GM20000 (cell line): ENCODE measurements at regions not wholly inside any gene's neighbourhood (a gene's known extent, or its start where the extent isn't known, plus 50 kb on each side); places are given as distances from the start of the nearest gene placed in this dataset.
"Not testable (repeated sequence)": the region's sequence is repeated elsewhere in the genome, so short reads cannot be mapped to it uniquely, and the experiment has no call there.

Experiments used
- DNase-seq: peaks from one replicate; pipeline ENCODE4 v3.0.0; 2012; ENCODE audit warnings: low spot score
- CTCF ChIP-seq: IDR thresholded peaks from 2 replicates; pipeline ENCODE4 v1.5.1; 2012; ENCODE audit warnings: mild to moderate bottlenecking, control low read depth; ENCODE audit errors: extremely low read depth, missing control alignments

- DNase-seq, result no peak
- TF ChIP-seq CTCF, result no peak
These were observed 61.8 kb upstream of the UBASH3B start for GRCh38 chr11:122593473-122594420.

- TF ChIP-seq CTCF, result no peak
- DNase-seq, result no peak
These were observed 62.9 kb upstream of the UBASH3B start for GRCh38 chr11:122592641-122593040.

- TF ChIP-seq CTCF, result no peak
- DNase-seq, result no peak
These were observed 70.9 kb upstream of the UBASH3B start for GRCh38 chr11:122584670-122585069.

- DNase-seq, result not testable (repeated sequence)
These were observed 75.5 kb upstream of the UBASH3B start for GRCh38 chr11:122580071-122580470.

- DNase-seq, result no peak
- TF ChIP-seq CTCF, result no peak
These were observed 77.2 kb upstream of the UBASH3B start for GRCh38 chr11:122578171-122578825.

- TF ChIP-seq CTCF, result no peak
- no peak for DNase-seq
These were observed 82.9 kb upstream of the UBASH3B start for GRCh38 chr11:122572592-122572991.

- TF ChIP-seq CTCF, result no peak
- DNase-seq, result no peak
These were observed 91.8 kb upstream of the UBASH3B start for GRCh38 chr11:122563761-122564160.
